Cardiac fibroblast (primary cell): ENCODE measurements at regions not wholly inside any gene's neighbourhood (a gene's known extent, or its start where the extent isn't known, plus 50 kb on each side); places are given as distances from the start of the nearest gene placed in this dataset.

Experiments used
- DNase-seq, 2 donors: peaks; one replicate each; pipeline versions ENCODE4 v3.0.0 to v3.0.0-alpha.2; 2010; ENCODE audit warnings: low read depth in 2 of 2
- H3K4me3 ChIP-seq, 2 donors: replicated peaks in 1 of 2; 1 replicate in 1 of 2; 2 replicates in 1 of 2; pipeline ENCODE4 v1.5.1; 2011; ENCODE audit warnings: low read depth in 2 of 2, low read length in 2 of 2, mild to moderate bottlenecking in 2 of 2, moderate library complexity in 1 of 2
- CTCF ChIP-seq: IDR thresholded peaks from one replicate; pipeline ENCODE4 v1.5.1; 2011; ENCODE audit warnings: low read depth, mild to moderate bottlenecking, low read length, inconsistent platforms

- H3K4me3 ChIP-seq: no peak overlapping the region
- TF ChIP-seq CTCF: no peak
- no peak for DNase-seq
Observed at GRCh38 chr1:115577513-115577912, 64.3 kb upstream of the VANGL1 start.

- DNase-seq: no peak
- H3K4me3 ChIP-seq: no peak overlapping the region
- TF ChIP-seq CTCF: no peak
Observed at GRCh38 chr1:115575661-115576060, 66.1 kb upstream of the VANGL1 start.

- TF ChIP-seq CTCF: no peak
- no peak for DNase-seq
- no peak overlapping the region for H3K4me3 ChIP-seq
Observed at GRCh38 chr1:115572710-115573109, 69.1 kb upstream of the VANGL1 start.

GRCh38 chr1:115567431-115567830, 74.3 kb upstream of the VANGL1 start:
- no peak for TF ChIP-seq CTCF
- H3K4me3 ChIP-seq: no peak overlapping the region
- DNase-seq: no peak

- no peak for TF ChIP-seq CTCF
- H3K4me3 ChIP-seq: no peak overlapping the region
- no peak for DNase-seq
Observed at GRCh38 chr1:115565791-115566190, 76.0 kb upstream of the VANGL1 start.

- no peak overlapping the region for H3K4me3 ChIP-seq
- DNase-seq: no peak
- TF ChIP-seq CTCF: no peak
Observed at GRCh38 chr1:115565353-115565752, 76.4 kb upstream of the VANGL1 start.

GRCh38 chr1:115564201-115564600, 77.6 kb upstream of the VANGL1 start:
- no peak for TF ChIP-seq CTCF
- DNase-seq: no peak
- no peak overlapping the region for H3K4me3 ChIP-seq
